Activated CD4-positive, alpha-beta T cell treated with anti-CD3 and anti-CD28 coated beads, Interleukin-2, amount 50 U/mL, for 4 hours (primary cell): ENCODE measurements at regions not wholly inside any gene's neighbourhood (a gene's known extent, or its start where the extent isn't known, plus 50 kb on each side); places are given as distances from the start of the nearest gene placed in this dataset.

ENCODE experiments used
- DNase-seq, 2 experiments: peaks; one replicate each; pipeline ENCODE4 v3.0.0-alpha.2; 2020

- DNase-seq = no peak
These were observed 322.1 kb downstream of the SEC14L1 start for GRCh38 chr17:77462553-77463497.

- no peak for DNase-seq
These were observed 324.2 kb downstream of the SEC14L1 start for GRCh38 chr17:77464988-77465357.

GRCh38 chr17:77465358-77466041 is 324.7 kb downstream of the SEC14L1 start:
- peak; percentile 77 to 78 for DNase-seq

- DNase-seq = no peak
These were observed 325.4 kb downstream of the SEC14L1 start for GRCh38 chr17:77466140-77466539.

GRCh38 chr17:77466596-77467223 is 325.9 kb downstream of the SEC14L1 start:
- DNase-seq = no peak

GRCh38 chr17:77467521-77467920 is 326.8 kb downstream of the SEC14L1 start:
- DNase-seq = no peak

- DNase-seq = no peak
These were observed 328.1 kb downstream of the SEC14L1 start for GRCh38 chr17:77468897-77469296.

GRCh38 chr17:77470330-77470786 is 329.6 kb downstream of the SEC14L1 start:
- no peak for DNase-seq

GRCh38 chr17:77470800-77471733 is 330.3 kb downstream of the SEC14L1 start:
- no peak for DNase-seq

GRCh38 chr17:77471984-77472461 is 331.3 kb downstream of the SEC14L1 start:
- no peak for DNase-seq

GRCh38 chr17:77472468-77473310 is 331.9 kb downstream of the SEC14L1 start:
- DNase-seq = no peak

GRCh38 chr17:77473615-77474226 is 333.0 kb downstream of the SEC14L1 start:
- no peak for DNase-seq

- no peak for DNase-seq
These were observed 333.7 kb downstream of the SEC14L1 start for GRCh38 chr17:77474292-77474988.

GRCh38 chr17:77475016-77475976 is 334.5 kb downstream of the SEC14L1 start:
- peak; percentile 72 to 75 for DNase-seq

- no peak for DNase-seq
These were observed 335.2 kb downstream of the SEC14L1 start for GRCh38 chr17:77476006-77476405.

GRCh38 chr17:77476498-77476897 is 335.7 kb downstream of the SEC14L1 start:
- DNase-seq = no peak

- DNase-seq = no peak
These were observed 336.4 kb downstream of the SEC14L1 start for GRCh38 chr17:77476931-77477805.

- no peak for DNase-seq
These were observed 337.5 kb downstream of the SEC14L1 start for GRCh38 chr17:77478281-77478680.
